Liver (tissue), 8 donors: ENCODE measurements at regions not wholly inside any gene's neighbourhood (a gene's known extent, or its start where the extent isn't known, plus 50 kb on each side); places are given as distances from the start of the nearest gene placed in this dataset.

Experiments used
- DNase-seq: peaks from one replicate; pipeline ENCODE4 v3.0.0-alpha.2; 2017; ENCODE audit warnings: low spot score
- H3K27ac ChIP-seq, 2 donors: one replicate each; pipeline ENCODE4 v1.7.0; 2013; ENCODE audit warnings: inconsistent platforms in 2 of 2, low read length in 2 of 2, control low read depth in 1 of 2, low read depth in 1 of 2, mild to moderate bottlenecking in 1 of 2
- H3K27me3 ChIP-seq, 4 donors: one replicate each; pipeline versions ENCODE4 v1.6.1 to v1.7.0; 2013; ENCODE audit warnings: low read length in 3 of 4, inconsistent platforms in 1 of 4, mild to moderate bottlenecking in 1 of 4, moderate library complexity in 1 of 4; ENCODE audit not compliant: control insufficient read depth in 4 of 4, insufficient read depth in 4 of 4
- H3K36me3 ChIP-seq, 4 donors: one replicate each; pipeline versions ENCODE4 v1.6.1 to v1.7.0; 2013; ENCODE audit warnings: low read length in 3 of 4, mild to moderate bottlenecking in 3 of 4, low read depth in 1 of 4, moderate library complexity in 1 of 4; ENCODE audit not compliant: control insufficient read depth in 4 of 4, insufficient read depth in 3 of 4
- H3K4me1 ChIP-seq, 4 donors: one replicate each; pipeline versions ENCODE4 v1.6.1 to v1.7.0; 2013; ENCODE audit warnings: low read length in 3 of 4, mild to moderate bottlenecking in 3 of 4, moderate library complexity in 1 of 4; ENCODE audit not compliant: control insufficient read depth in 4 of 4, insufficient read depth in 4 of 4
- H3K4me3 ChIP-seq, 3 donors: one replicate each; pipeline versions ENCODE4 v1.6.1 to v1.7.0; 2013; ENCODE audit warnings: low read length in 3 of 3, control low read depth in 1 of 3, low read depth in 1 of 3, mild to moderate bottlenecking in 1 of 3
- H3K9ac ChIP-seq, 2 donors: one replicate each; pipeline ENCODE4 v1.7.0; 2013; ENCODE audit warnings: low read length in 2 of 2, mild to moderate bottlenecking in 2 of 2, moderate library complexity in 2 of 2, control low read depth in 1 of 2, low read depth in 1 of 2
- H3K9me3 ChIP-seq, 4 donors: one replicate each; pipeline versions ENCODE4 v1.6.1 to v1.7.0; 2013; ENCODE audit warnings: low read length in 3 of 4; ENCODE audit not compliant: control insufficient read depth in 4 of 4
- EGR1 ChIP-seq, 2 donors: IDR thresholded peaks; 2 replicates each; pipeline ENCODE4 v1.6.1; 2016 to 2018; ENCODE audit warnings: antibody characterized with exemption in 2 of 2, low read depth in 2 of 2
- FOXA1 ChIP-seq: IDR thresholded peaks from 2 replicates; pipeline ENCODE4 v1.6.1; 2016; ENCODE audit warnings: antibody characterized with exemption
- FOXA2 ChIP-seq: IDR thresholded peaks from 2 replicates; pipeline ENCODE4 v1.6.1; 2016; ENCODE audit warnings: antibody characterized with exemption
- GABPA ChIP-seq, 2 donors: IDR thresholded peaks in 1 of 2; conservative IDR thresholded peaks in 1 of 2; 2 replicates each; pipeline ENCODE4 v1.6.1; 2016; ENCODE audit warnings: antibody characterized with exemption in 2 of 2, mild to moderate bottlenecking in 1 of 2, moderate library complexity in 1 of 2
- HNF4A ChIP-seq, 2 donors: conservative IDR thresholded peaks; 2 replicates each; pipeline ENCODE4 v1.6.1; 2016; ENCODE audit warnings: antibody characterized with exemption in 2 of 2, mild to moderate bottlenecking in 2 of 2
- HNF4G ChIP-seq: IDR thresholded peaks from 2 replicates; pipeline ENCODE4 v1.6.1; 2016; ENCODE audit warnings: antibody characterized with exemption
- JUND ChIP-seq, 2 donors: IDR thresholded peaks; 2 replicates each; pipeline ENCODE4 v1.6.1; 2016; ENCODE audit warnings: antibody characterized with exemption in 2 of 2
- NR2F2 ChIP-seq: IDR thresholded peaks from 2 replicates; pipeline ENCODE4 v1.6.1; 2016; ENCODE audit warnings: antibody characterized with exemption
- RXRA ChIP-seq, 2 donors: IDR thresholded peaks; 2 replicates each; pipeline ENCODE4 v1.6.1; 2017 to 2018; ENCODE audit warnings: antibody characterized with exemption in 2 of 2, mild to moderate bottlenecking in 1 of 2
- SP1 ChIP-seq: IDR thresholded peaks from 2 replicates; pipeline ENCODE4 v1.6.1; 2018; ENCODE audit warnings: antibody characterized with exemption, mild to moderate bottlenecking
- TAF1 ChIP-seq: conservative IDR thresholded peaks from 2 replicates; pipeline ENCODE4 v1.6.1; 2016; ENCODE audit warnings: antibody characterized with exemption, mild to moderate bottlenecking
- YY1 ChIP-seq: IDR thresholded peaks from 2 replicates; pipeline ENCODE4 v1.6.1; 2016; ENCODE audit warnings: antibody characterized with exemption, mild to moderate bottlenecking
- WGBS: extraction: QIAGEN DNeasy Blood & Tissue Kit; methylation state at CpG from one replicate; pipeline ENCODE4 v1.1.7; 2013; 5-methylcytosine and 5-hydroxymethylcytosine counted together
- TF ChIP-seq, protein P1 (sequence below): fragments of 150-350 bp; IDR thresholded peaks from 2 replicates; pipeline ENCODE4 v1.5.1; 2017; ENCODE audit warnings: improper control_type of control experiment, low read depth, low read length; ENCODE audit not compliant: missing input control
- TF ChIP-seq, protein P2 (sequence below): IDR thresholded peaks from 2 replicates; pipeline ENCODE4 v1.6.1; 2016; ENCODE audit warnings: antibody characterized with exemption
- TF ChIP-seq, protein P3 (sequence below): IDR thresholded peaks from 2 replicates; pipeline ENCODE4 v1.6.1; 2016; ENCODE audit warnings: antibody characterized with exemption
- TF ChIP-seq, protein P4 (sequence below): IDR thresholded peaks from 2 replicates; pipeline ENCODE4 v1.6.1; 2016; ENCODE audit warnings: antibody characterized with exemption, mild to moderate bottlenecking
- TF ChIP-seq, protein P5 (sequence below): IDR thresholded peaks from 2 replicates; pipeline ENCODE4 v1.6.1; 2016; ENCODE audit warnings: antibody characterized with exemption
- donor health status: healthy.
- donor health status: healthy.
- donor health status: healthy.
- donor health status: healthy.
- donor health status: healthy.

DNA sequence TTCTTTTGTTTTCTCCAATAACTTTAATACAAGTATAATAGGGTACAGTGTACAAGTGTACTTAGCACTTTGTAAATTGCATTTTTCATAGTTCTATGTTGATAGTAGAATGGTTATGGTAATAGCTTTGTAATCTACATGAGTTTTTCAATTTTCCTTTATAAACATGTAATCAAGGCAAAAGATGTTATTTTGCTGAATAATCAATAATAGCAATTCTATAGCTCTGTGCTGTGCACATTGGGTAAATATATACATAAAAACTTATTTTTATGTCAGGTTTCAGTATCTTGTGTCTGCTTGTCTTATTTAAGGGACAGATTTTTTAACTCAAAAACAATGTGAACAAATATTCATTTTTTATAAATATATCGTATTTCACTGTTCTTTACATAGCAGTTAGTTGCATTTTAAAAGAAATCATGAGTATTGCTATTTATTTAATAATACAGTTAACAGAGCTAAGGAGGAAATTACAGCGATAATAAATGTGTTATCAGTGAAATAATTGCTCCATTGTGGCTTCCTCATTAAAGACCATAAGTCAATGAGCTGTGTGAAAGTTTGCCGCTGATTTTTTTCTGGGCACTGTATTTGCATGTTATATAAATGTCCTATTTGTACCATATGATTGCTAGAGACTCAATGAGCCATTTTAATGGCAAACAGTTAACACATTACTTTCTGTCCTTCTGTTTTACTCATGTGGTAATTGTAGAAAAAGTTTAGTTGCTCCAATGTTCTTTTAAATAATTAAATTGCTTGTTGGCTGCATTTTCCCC, 214.6 kb upstream of the STAC start:
- H3K27ac ChIP-seq, result no peak overlapping the region
- DNase-seq, result no peak
- H3K9ac ChIP-seq, result no peak overlapping the region
- no peaks in the 10 kb centered on the region for H3K36me3 ChIP-seq
- TF ChIP-seq HNF4A (conservative IDR thresholded peaks at IDR 0.05), result no peak
- TF ChIP-seq EGR1 (IDR thresholded peaks at IDR 0.05; ENCODE audit: low read depth in 2 of 2), result no peak
- TF ChIP-seq FOXA2, result no peak
- TF ChIP-seq SP1, result no peak
- TF ChIP-seq, protein P1, sequence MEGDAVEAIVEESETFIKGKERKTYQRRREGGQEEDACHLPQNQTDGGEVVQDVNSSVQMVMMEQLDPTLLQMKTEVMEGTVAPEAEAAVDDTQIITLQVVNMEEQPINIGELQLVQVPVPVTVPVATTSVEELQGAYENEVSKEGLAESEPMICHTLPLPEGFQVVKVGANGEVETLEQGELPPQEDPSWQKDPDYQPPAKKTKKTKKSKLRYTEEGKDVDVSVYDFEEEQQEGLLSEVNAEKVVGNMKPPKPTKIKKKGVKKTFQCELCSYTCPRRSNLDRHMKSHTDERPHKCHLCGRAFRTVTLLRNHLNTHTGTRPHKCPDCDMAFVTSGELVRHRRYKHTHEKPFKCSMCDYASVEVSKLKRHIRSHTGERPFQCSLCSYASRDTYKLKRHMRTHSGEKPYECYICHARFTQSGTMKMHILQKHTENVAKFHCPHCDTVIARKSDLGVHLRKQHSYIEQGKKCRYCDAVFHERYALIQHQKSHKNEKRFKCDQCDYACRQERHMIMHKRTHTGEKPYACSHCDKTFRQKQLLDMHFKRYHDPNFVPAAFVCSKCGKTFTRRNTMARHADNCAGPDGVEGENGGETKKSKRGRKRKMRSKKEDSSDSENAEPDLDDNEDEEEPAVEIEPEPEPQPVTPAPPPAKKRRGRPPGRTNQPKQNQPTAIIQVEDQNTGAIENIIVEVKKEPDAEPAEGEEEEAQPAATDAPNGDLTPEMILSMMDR, result no peak
- no peak for TF ChIP-seq TAF1
- no peak for TF ChIP-seq YY1
- TF ChIP-seq, protein P2, sequence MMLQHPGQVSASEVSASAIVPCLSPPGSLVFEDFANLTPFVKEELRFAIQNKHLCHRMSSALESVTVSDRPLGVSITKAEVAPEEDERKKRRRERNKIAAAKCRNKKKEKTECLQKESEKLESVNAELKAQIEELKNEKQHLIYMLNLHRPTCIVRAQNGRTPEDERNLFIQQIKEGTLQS, result no peak
- no peak for TF ChIP-seq JUND (IDR thresholded peaks at IDR 0.05)
- TF ChIP-seq, protein P3, sequence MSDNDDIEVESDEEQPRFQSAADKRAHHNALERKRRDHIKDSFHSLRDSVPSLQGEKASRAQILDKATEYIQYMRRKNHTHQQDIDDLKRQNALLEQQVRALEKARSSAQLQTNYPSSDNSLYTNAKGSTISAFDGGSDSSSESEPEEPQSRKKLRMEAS, result no peak
- TF ChIP-seq NR2F2, result no peak
- no peak for TF ChIP-seq HNF4G
- no peak for TF ChIP-seq GABPA (IDR thresholded peaks at IDR 0.05 in 1 of 2, conservative IDR thresholded peaks at IDR 0.05 in 1 of 2)
- TF ChIP-seq, protein P4, sequence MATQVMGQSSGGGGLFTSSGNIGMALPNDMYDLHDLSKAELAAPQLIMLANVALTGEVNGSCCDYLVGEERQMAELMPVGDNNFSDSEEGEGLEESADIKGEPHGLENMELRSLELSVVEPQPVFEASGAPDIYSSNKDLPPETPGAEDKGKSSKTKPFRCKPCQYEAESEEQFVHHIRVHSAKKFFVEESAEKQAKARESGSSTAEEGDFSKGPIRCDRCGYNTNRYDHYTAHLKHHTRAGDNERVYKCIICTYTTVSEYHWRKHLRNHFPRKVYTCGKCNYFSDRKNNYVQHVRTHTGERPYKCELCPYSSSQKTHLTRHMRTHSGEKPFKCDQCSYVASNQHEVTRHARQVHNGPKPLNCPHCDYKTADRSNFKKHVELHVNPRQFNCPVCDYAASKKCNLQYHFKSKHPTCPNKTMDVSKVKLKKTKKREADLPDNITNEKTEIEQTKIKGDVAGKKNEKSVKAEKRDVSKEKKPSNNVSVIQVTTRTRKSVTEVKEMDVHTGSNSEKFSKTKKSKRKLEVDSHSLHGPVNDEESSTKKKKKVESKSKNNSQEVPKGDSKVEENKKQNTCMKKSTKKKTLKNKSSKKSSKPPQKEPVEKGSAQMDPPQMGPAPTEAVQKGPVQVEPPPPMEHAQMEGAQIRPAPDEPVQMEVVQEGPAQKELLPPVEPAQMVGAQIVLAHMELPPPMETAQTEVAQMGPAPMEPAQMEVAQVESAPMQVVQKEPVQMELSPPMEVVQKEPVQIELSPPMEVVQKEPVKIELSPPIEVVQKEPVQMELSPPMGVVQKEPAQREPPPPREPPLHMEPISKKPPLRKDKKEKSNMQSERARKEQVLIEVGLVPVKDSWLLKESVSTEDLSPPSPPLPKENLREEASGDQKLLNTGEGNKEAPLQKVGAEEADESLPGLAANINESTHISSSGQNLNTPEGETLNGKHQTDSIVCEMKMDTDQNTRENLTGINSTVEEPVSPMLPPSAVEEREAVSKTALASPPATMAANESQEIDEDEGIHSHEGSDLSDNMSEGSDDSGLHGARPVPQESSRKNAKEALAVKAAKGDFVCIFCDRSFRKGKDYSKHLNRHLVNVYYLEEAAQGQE, result no peak
- no peak for TF ChIP-seq FOXA1
- no peak for TF ChIP-seq RXRA (IDR thresholded peaks at IDR 0.05)
- TF ChIP-seq, protein P5, sequence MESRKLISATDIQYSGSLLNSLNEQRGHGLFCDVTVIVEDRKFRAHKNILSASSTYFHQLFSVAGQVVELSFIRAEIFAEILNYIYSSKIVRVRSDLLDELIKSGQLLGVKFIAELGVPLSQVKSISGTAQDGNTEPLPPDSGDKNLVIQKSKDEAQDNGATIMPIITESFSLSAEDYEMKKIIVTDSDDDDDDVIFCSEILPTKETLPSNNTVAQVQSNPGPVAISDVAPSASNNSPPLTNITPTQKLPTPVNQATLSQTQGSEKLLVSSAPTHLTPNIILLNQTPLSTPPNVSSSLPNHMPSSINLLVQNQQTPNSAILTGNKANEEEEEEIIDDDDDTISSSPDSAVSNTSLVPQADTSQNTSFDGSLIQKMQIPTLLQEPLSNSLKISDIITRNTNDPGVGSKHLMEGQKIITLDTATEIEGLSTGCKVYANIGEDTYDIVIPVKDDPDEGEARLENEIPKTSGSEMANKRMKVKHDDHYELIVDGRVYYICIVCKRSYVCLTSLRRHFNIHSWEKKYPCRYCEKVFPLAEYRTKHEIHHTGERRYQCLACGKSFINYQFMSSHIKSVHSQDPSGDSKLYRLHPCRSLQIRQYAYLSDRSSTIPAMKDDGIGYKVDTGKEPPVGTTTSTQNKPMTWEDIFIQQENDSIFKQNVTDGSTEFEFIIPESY, result no peak
- H3K9me3 ChIP-seq, result no peaks in the 10 kb centered on the region
- no peak overlapping the region for H3K4me3 ChIP-seq
- H3K4me1 ChIP-seq, result no peaks in the 10 kb centered on the region
- WGBS, result 75% methylated on average over 3 of the region's 3 CpGs
- H3K27me3 ChIP-seq, result no peaks in the 10 kb centered on the region
